Testis (tissue), 2 donors: ENCODE measurements at regions not wholly inside any gene's neighbourhood (a gene's known extent, or its start where the extent isn't known, plus 50 kb on each side); places are given as distances from the start of the nearest gene placed in this dataset.

Experiments used
- CTCF ChIP-seq, 3 experiments: fragments of 450-650 bp in 2 of 3; fragments of 200-600 bp in 1 of 3; sonication (generic) in 1 of 3; IDR thresholded peaks; one replicate each; pipeline ENCODE4 v1.5.1; 2016 to 2019; ENCODE audit warnings: antibody characterized with exemption in 3 of 3, mild to moderate bottlenecking in 2 of 3, moderate library complexity in 1 of 3
- POLR2A ChIP-seq: fragments of 450-650 bp; IDR thresholded peaks from one replicate; pipeline ENCODE4 v1.6.1; 2017; ENCODE audit warnings: antibody characterized with exemption, mild to moderate bottlenecking, moderate library complexity

- TF ChIP-seq CTCF (IDR thresholded peaks at IDR 0.05) (no peak), POLR2A (no peak)
Observed at GRCh38 chr1:233461847-233462246, 134.3 kb downstream of the MAP3K21 start.
